Thyroid gland (tissue), 4 donors: ENCODE measurements at regions not wholly inside any gene's neighbourhood (a gene's known extent, or its start where the extent isn't known, plus 50 kb on each side); places are given as distances from the start of the nearest gene placed in this dataset.

Experiments
- CTCF ChIP-seq, 6 experiments: fragments of 200-600 bp in 3 of 6; fragments of 450-650 bp in 3 of 6; sonication (generic) in 3 of 6; IDR thresholded peaks; one replicate each; pipeline ENCODE4 v1.5.1; 2016 to 2019; ENCODE audit warnings: antibody characterized with exemption in 6 of 6, mild to moderate bottlenecking in 2 of 6, inconsistent platforms in 1 of 6, moderate library complexity in 1 of 6
- POLR2A ChIP-seq, 2 donors: fragments of 450-650 bp; IDR thresholded peaks; one replicate each; pipeline ENCODE4 v1.6.1; 2017; ENCODE audit warnings: antibody characterized with exemption in 2 of 2, mild to moderate bottlenecking in 2 of 2, moderate library complexity in 1 of 2

- TF ChIP-seq CTCF (IDR thresholded peaks at IDR 0.05): no peak
- TF ChIP-seq POLR2A (IDR thresholded peaks at IDR 0.05): no peak
These were observed 2351.4 kb downstream of the PCDH7 start for GRCh38 chr4:33071535-33071934.
